Esophagus muscularis mucosa (tissue), 4 donors: ENCODE measurements at regions not wholly inside any gene's neighbourhood (a gene's known extent, or its start where the extent isn't known, plus 50 kb on each side); places are given as distances from the start of the nearest gene placed in this dataset.

Experiments used
- EP300 ChIP-seq: sonication (generic); formaldehyde crosslinking; IDR thresholded peaks from one replicate; pipeline ENCODE4 v1.6.1; 2017; ENCODE audit warnings: antibody characterized with exemption
- POLR2A ChIP-seq: fragments of 450-650 bp; IDR thresholded peaks from one replicate; pipeline ENCODE4 v1.6.1; 2017; ENCODE audit warnings: antibody characterized with exemption, moderate library complexity, mild to moderate bottlenecking, low read depth
- POLR2AphosphoS5 ChIP-seq, 2 donors: sonication (generic); formaldehyde crosslinking; IDR thresholded peaks; one replicate each; pipeline ENCODE4 v1.6.1; 2017; ENCODE audit warnings: antibody characterized with exemption in 2 of 2
- TF ChIP-seq, protein P1 (sequence below), 3 experiments: fragments of 200-600 bp in 2 of 3; fragments of 450-650 bp in 1 of 3; sonication (generic) in 2 of 3; IDR thresholded peaks; one replicate each; pipeline ENCODE4 v1.5.1; 2017 to 2019; ENCODE audit warnings: antibody characterized with exemption in 3 of 3, mild to moderate bottlenecking in 2 of 3, moderate library complexity in 1 of 3

DNA sequence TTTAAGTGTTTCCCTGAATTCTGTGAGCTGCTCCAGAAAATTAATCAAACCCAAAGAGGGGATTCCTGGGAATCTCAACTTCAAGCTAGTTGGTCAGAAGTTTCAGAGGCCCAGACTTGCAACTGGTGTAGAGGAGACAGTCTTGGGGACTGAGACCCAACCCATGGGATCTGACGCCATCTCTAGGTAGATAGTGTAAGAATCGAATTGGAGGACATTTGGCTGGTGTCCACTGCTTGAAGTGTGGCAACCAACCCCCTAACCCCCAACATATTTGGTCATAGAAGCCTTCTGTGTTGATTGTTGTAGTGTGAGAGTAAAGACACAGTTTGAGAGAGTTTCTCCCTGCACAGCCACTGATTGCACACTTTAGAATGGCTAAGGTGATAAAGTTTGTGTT lies 103.5 kb upstream of the CARMIL1 start:
- no peak for TF ChIP-seq EP300
- no peak for TF ChIP-seq POLR2A
- TF ChIP-seq, protein P1, sequence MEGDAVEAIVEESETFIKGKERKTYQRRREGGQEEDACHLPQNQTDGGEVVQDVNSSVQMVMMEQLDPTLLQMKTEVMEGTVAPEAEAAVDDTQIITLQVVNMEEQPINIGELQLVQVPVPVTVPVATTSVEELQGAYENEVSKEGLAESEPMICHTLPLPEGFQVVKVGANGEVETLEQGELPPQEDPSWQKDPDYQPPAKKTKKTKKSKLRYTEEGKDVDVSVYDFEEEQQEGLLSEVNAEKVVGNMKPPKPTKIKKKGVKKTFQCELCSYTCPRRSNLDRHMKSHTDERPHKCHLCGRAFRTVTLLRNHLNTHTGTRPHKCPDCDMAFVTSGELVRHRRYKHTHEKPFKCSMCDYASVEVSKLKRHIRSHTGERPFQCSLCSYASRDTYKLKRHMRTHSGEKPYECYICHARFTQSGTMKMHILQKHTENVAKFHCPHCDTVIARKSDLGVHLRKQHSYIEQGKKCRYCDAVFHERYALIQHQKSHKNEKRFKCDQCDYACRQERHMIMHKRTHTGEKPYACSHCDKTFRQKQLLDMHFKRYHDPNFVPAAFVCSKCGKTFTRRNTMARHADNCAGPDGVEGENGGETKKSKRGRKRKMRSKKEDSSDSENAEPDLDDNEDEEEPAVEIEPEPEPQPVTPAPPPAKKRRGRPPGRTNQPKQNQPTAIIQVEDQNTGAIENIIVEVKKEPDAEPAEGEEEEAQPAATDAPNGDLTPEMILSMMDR (IDR thresholded peaks at IDR 0.05): no peak
- no peak for TF ChIP-seq POLR2AphosphoS5 (IDR thresholded peaks at IDR 0.05)
